IMR-90 (cell line): ENCODE measurements at regions not wholly inside any gene's neighbourhood (a gene's known extent, or its start where the extent isn't known, plus 50 kb on each side); places are given as distances from the start of the nearest gene placed in this dataset.

Experiments
- ATAC-seq: fragments of 200-7000 bp; cut with Tn5 transposase; 2 replicates; pipeline ENCODE4 v1.9.1; 2020; ENCODE audit warnings: low read depth, mild to moderate bottlenecking, moderate library complexity
- BruUV-seq: library from RNA; stranded (reverse); fragments of 400-500 nt; replicated peaks from 2 replicates; lab custom pipeline; 2021; lab: Mats Ljungman, UMichigan
- CTCF ChIA-PET: fragments of 300-600 bp; formaldehyde crosslinking; extraction: SDS; loops from one replicate; lab custom pipeline; 2021; ENCODE audit warnings: antibody characterized with exemption; lab: Yijun Ruan, JAX
- POLR2A ChIA-PET: fragments of 300-600 bp; sonication (Branson Sonifier 250); formaldehyde crosslinking; loops from one replicate; lab custom pipeline; 2022; ENCODE audit warnings: antibody characterized with exemption; ENCODE audit not compliant: unreplicated experiment; lab: Charles Lee
- DNase-seq: peaks from one replicate; pipeline ENCODE4 v3.0.0; 2013
- H2AFZ ChIP-seq: replicated peaks from 2 replicates; pipeline ENCODE3; 2013; ENCODE audit warnings: low read length, mild to moderate bottlenecking; ENCODE audit not compliant: poor library complexity
- H2AK5ac ChIP-seq: 2 replicates; pipeline ENCODE4 v1.6.1; 2013; ENCODE audit warnings: low read depth, low read length, inconsistent platforms
- H2AK9ac ChIP-seq: replicated peaks from 2 replicates; pipeline ENCODE3; 2013; ENCODE audit warnings: mild to moderate bottlenecking, low read depth, low read length, moderate library complexity; ENCODE audit not compliant: poor library complexity
- H2BK120ac ChIP-seq: 2 replicates; pipeline ENCODE4 v1.6.1; 2013; ENCODE audit warnings: low read depth, low read length, inconsistent platforms
- H2BK15ac ChIP-seq: 3 replicates; pipeline ENCODE4 v1.6.1; 2013; ENCODE audit warnings: low read depth, low read length, inconsistent platforms
- H2BK20ac ChIP-seq: 2 replicates; pipeline ENCODE4 v1.6.1; 2013; ENCODE audit warnings: low read depth, mild to moderate bottlenecking, inconsistent platforms, low read length, moderate library complexity
- H2BK5ac ChIP-seq: 2 replicates; pipeline ENCODE4 v1.6.1; 2013; ENCODE audit warnings: mild to moderate bottlenecking, low read depth, low read length, inconsistent platforms; ENCODE audit not compliant: poor library complexity, severe bottlenecking
- H3K14ac ChIP-seq: replicated peaks from 2 replicates; pipeline ENCODE4 v1.6.1; 2013; ENCODE audit warnings: low read depth, low read length, inconsistent platforms
- H3K18ac ChIP-seq: 2 replicates; pipeline ENCODE4 v1.6.1; 2013; ENCODE audit warnings: low read depth, low read length, control low read depth
- H3K23ac ChIP-seq: 2 replicates; pipeline ENCODE4 v1.6.1; 2013; ENCODE audit warnings: low read depth, low read length, inconsistent platforms
- H3K27ac ChIP-seq: 2 replicates; pipeline ENCODE4 v1.5.1; 2013; ENCODE audit warnings: mild to moderate bottlenecking, control low read depth, low read length; ENCODE audit not compliant: insufficient read depth
- H3K27me3 ChIP-seq: 2 replicates; pipeline ENCODE4 v1.6.1; 2013; ENCODE audit warnings: low read length; ENCODE audit not compliant: control insufficient read depth, insufficient read depth
- H3K36me3 ChIP-seq: 2 replicates; pipeline ENCODE4 v1.6.1; 2013; ENCODE audit warnings: low read length, mixed read lengths; ENCODE audit not compliant: control insufficient read depth, insufficient read depth
- H3K4ac ChIP-seq: 2 replicates; pipeline ENCODE4 v1.6.1; 2013; ENCODE audit warnings: low read depth, low read length, inconsistent platforms
- H3K4me1 ChIP-seq: 2 replicates; pipeline ENCODE4 v1.6.1; 2013; ENCODE audit warnings: low read length, mixed read lengths; ENCODE audit not compliant: control insufficient read depth, insufficient read depth
- H3K4me2 ChIP-seq: 2 replicates; pipeline ENCODE4 v1.6.1; 2013; ENCODE audit warnings: low read depth, mild to moderate bottlenecking, control low read depth, low read length, moderate library complexity
- H3K4me3 ChIP-seq: 2 replicates; pipeline ENCODE4 v1.5.1; 2013; ENCODE audit warnings: low read depth, mild to moderate bottlenecking, control low read depth, low read length, moderate library complexity; ENCODE audit not compliant: insufficient read depth
- H3K56ac ChIP-seq: 2 replicates; pipeline ENCODE4 v1.6.1; 2013; ENCODE audit warnings: low read length, inconsistent platforms; ENCODE audit not compliant: insufficient read depth; ENCODE audit errors: extremely low read depth
- H3K79me1 ChIP-seq, 2 experiments: 2 replicates each; pipeline ENCODE4 v1.6.1; 2013; ENCODE audit warnings: low read length in 2 of 2, inconsistent platforms in 1 of 2, low read depth in 1 of 2
- H3K9ac ChIP-seq: 2 replicates; pipeline ENCODE4 v1.6.1; 2013; ENCODE audit warnings: low read depth, low read length, control low read depth
- H3K9me1 ChIP-seq: 2 replicates; pipeline ENCODE4 v1.6.1; 2013; ENCODE audit warnings: low read length, inconsistent platforms; ENCODE audit not compliant: insufficient read depth
- H3K9me3 ChIP-seq: 2 replicates; pipeline ENCODE4 v1.6.1; 2013; ENCODE audit warnings: low read length; ENCODE audit not compliant: control insufficient read depth, insufficient read depth
- H4K20me1 ChIP-seq: 2 replicates; pipeline ENCODE4 v1.6.1; 2013; ENCODE audit warnings: low read length, inconsistent platforms; ENCODE audit not compliant: insufficient read depth
- H4K5ac ChIP-seq: 2 replicates; pipeline ENCODE4 v1.6.1; 2013; ENCODE audit warnings: mild to moderate bottlenecking, low read depth, low read length, control low read depth
- H4K8ac ChIP-seq, 2 experiments: 2 replicates each; pipeline ENCODE4 v1.6.1; 2013; ENCODE audit warnings: low read depth in 2 of 2, low read length in 2 of 2, control low read depth in 1 of 2, inconsistent platforms in 1 of 2
- H4K91ac ChIP-seq: 2 replicates; pipeline ENCODE4 v1.6.1; 2013; ENCODE audit warnings: low read depth, low read length, inconsistent platforms; ENCODE audit not compliant: insufficient read depth
- BHLHE40 ChIP-seq: fragments of 150-350 bp; IDR thresholded peaks from 2 replicates; pipeline ENCODE4 v1.6.1; 2016; ENCODE audit warnings: mild to moderate bottlenecking, low read depth, low read length
- CEBPB ChIP-seq: IDR thresholded peaks from 2 replicates; pipeline ENCODE4 v1.6.1; 2012; ENCODE audit warnings: low read depth, low read length, improper control_type of control experiment
- CHD1 ChIP-seq: IDR thresholded peaks from 2 replicates; pipeline ENCODE4 v1.6.1; 2012; ENCODE audit warnings: low read depth, low read length, improper control_type of control experiment
- CTCF ChIP-seq: conservative IDR thresholded peaks from 2 replicates; pipeline ENCODE4 v1.5.1; 2012; ENCODE audit warnings: mild to moderate bottlenecking, low read depth, low read length, improper control_type of control experiment
- ELK1 ChIP-seq: fragments of 150-350 bp; IDR thresholded peaks from 2 replicates; pipeline ENCODE4 v1.6.1; 2016; ENCODE audit warnings: low read depth, mild to moderate bottlenecking, low read length, moderate library complexity, borderline replicate concordance
- FOS ChIP-seq: fragments of 150-350 bp; IDR thresholded peaks from 2 replicates; pipeline ENCODE4 v1.6.1; 2016; ENCODE audit warnings: low read depth, low read length
- MAFK ChIP-seq: IDR thresholded peaks from 2 replicates; pipeline ENCODE4 v1.6.1; 2012; ENCODE audit warnings: low read depth, low read length, improper control_type of control experiment
- MAZ ChIP-seq: IDR thresholded peaks from 2 replicates; pipeline ENCODE4 v1.6.1; 2012; ENCODE audit warnings: low read depth, mild to moderate bottlenecking, low read length, improper control_type of control experiment, moderate library complexity, borderline replicate concordance
- MXI1 ChIP-seq: IDR thresholded peaks from 2 replicates; pipeline ENCODE4 v1.6.1; 2012; ENCODE audit warnings: low read depth, mild to moderate bottlenecking, low read length, moderate library complexity, borderline replicate concordance
- NFE2L2 ChIP-seq: fragments of 150-350 bp; IDR thresholded peaks from 2 replicates; pipeline ENCODE4 v1.6.1; 2016; ENCODE audit warnings: low read depth, mild to moderate bottlenecking, low read length
- POLR2A ChIP-seq: IDR thresholded peaks from 2 replicates; pipeline ENCODE4 v1.6.1; 2012; ENCODE audit warnings: mild to moderate bottlenecking, low read depth, low read length
- RAD21 ChIP-seq: IDR thresholded peaks from 2 replicates; pipeline ENCODE4 v1.6.1; 2012; ENCODE audit warnings: low read length, improper control_type of control experiment
- RCOR1 ChIP-seq: IDR thresholded peaks from 2 replicates; pipeline ENCODE4 v1.6.1; 2012; ENCODE audit warnings: mild to moderate bottlenecking, low read length, improper control_type of control experiment; ENCODE audit not compliant: insufficient replicate concordance
- RFX5 ChIP-seq: IDR thresholded peaks from 2 replicates; pipeline ENCODE4 v1.8.0; 2012; ENCODE audit warnings: low read depth, mild to moderate bottlenecking, low read length, moderate library complexity
- SMC3 ChIP-seq: fragments of 150-350 bp; IDR thresholded peaks from 2 replicates; pipeline ENCODE4 v1.6.1; 2016; ENCODE audit warnings: low read depth, mild to moderate bottlenecking, antibody characterized with exemption, low read length, moderate library complexity
- USF2 ChIP-seq: fragments of 150-350 bp; IDR thresholded peaks from 2 replicates; pipeline ENCODE4 v1.6.1; 2017; ENCODE audit warnings: mild to moderate bottlenecking, antibody characterized with exemption, low read length, low read depth
- WGBS, 2 experiments: methylation state at CpG; one replicate each; pipeline versions ENCODE4 v1.1.5 to v1.1.7; 2013; ENCODE audit warnings: missing lambda C conversion rate in 2 of 2; ENCODE audit not compliant: insufficient read length in 1 of 2; ENCODE audit errors: extremely low coverage in 2 of 2; 5-methylcytosine and 5-hydroxymethylcytosine counted together
- dilution Hi-C: fragments of 300-500 bp; cut with HindIII; formaldehyde crosslinking; loops from one replicate; pipeline ENCODE4 v1.14.3; 2018; ENCODE audit warnings: low sequenced_read_pairs; ENCODE audit not compliant: unreplicated experiment
- in situ Hi-C: fragments of 300-500 bp; cut with MboI; formaldehyde crosslinking; loops from 3 replicates; pipeline ENCODE4 v1.14.3; 2019; ENCODE audit warnings: low sequenced_read_pairs, inconsistent platforms, mixed read lengths
- intact Hi-C: fragments of 100-400 bp; cut with micrococcal nuclease; formaldehyde crosslinking; loops from 2 replicates; pipeline ENCODE4 v1.10.0; 2022

GRCh38 chr17:31631766-31632165 lies 227.3 kb downstream of the COPRS start:
- H2AK9ac ChIP-seq, result no peak overlapping the region
- peaks cover 5% of the 10 kb centered on the region for H3K9me3 ChIP-seq
- no peak overlapping the region for H3K9ac ChIP-seq
- no peaks in the 10 kb centered on the region for H4K20me1 ChIP-seq
- dilution Hi-C loops, result no loop called here
- peak overlapping the region; percentile 80 for H2BK5ac ChIP-seq
- peaks cover 8% of the 10 kb centered on the region for H3K4me1 ChIP-seq
- no peak overlapping the region for H3K4me3 ChIP-seq
- no peaks in the 10 kb centered on the region for H3K36me3 ChIP-seq
- no peak overlapping the region for H2AFZ ChIP-seq
- H4K5ac ChIP-seq, result peak overlapping the region; percentile 67; the same call in 1 of the 2 replicates
- DNase-seq, result no peak
- BruUV-seq, result no TSS peak
- no peak overlapping the region for H3K4me2 ChIP-seq
- no peak overlapping the region for H3K23ac ChIP-seq
- H4K8ac ChIP-seq, result peak overlapping the region in 1 of 2 experiments; percentile 65; a peak in 2 of 4 replicates
- WGBS, 2 experiments, result no CpG with 5 or more reads among the region's 3 CpGs
- peak overlapping the region; percentile 55 for H2BK120ac ChIP-seq
- H3K4ac ChIP-seq, result peak overlapping the region; percentile 53; the same call in 1 of the 2 replicates
- H4K91ac ChIP-seq, result peak overlapping the region; percentile 5; the same call in 1 of the 2 replicates
- H3K9me1 ChIP-seq, result 0 out of 2 replicates have a peak, but pooled peaks cover 3% of the 10 kb centered on the region
- H3K18ac ChIP-seq, result peak overlapping the region; percentile 48; the same call in 1 of the 2 replicates
- no peaks in the 10 kb centered on the region for H3K27me3 ChIP-seq
- ChIA-PET CTCF (no interaction called here), POLR2A (no interaction called here)
- peak overlapping the region; percentile 39; the same call in 1 of the 3 replicates for H2BK15ac ChIP-seq
- H3K56ac ChIP-seq, result no peak overlapping the region
- H2BK20ac ChIP-seq, result peak overlapping the region; percentile 27
- in situ Hi-C loops, result no loop called here
- peak overlapping the region; percentile 62; the same call in 1 of the 2 replicates for H2AK5ac ChIP-seq
- intact Hi-C loops, result no loop called here
- H3K27ac ChIP-seq, result no peak overlapping the region
- TF ChIP-seq CEBPB, result no peak
- TF ChIP-seq RCOR1, result no peak
- no peak for TF ChIP-seq POLR2A
- no peak for TF ChIP-seq RAD21
- TF ChIP-seq SMC3, result no peak
- no peak for TF ChIP-seq MAFK
- TF ChIP-seq BHLHE40, result no peak
- no peak for TF ChIP-seq RFX5
- TF ChIP-seq CTCF, result no peak
- no peak for TF ChIP-seq MXI1
- no peak for TF ChIP-seq ELK1
- TF ChIP-seq MAZ, result no peak
- no peak for TF ChIP-seq NFE2L2
- no peak for TF ChIP-seq FOS
- TF ChIP-seq CHD1, result no peak
- no peak for TF ChIP-seq USF2
- H3K14ac ChIP-seq, result peak overlapping the region; percentile 53; the same call in 1 of the 2 replicates
- no peak for ATAC-seq
- 0 out of 4 replicates have a peak, but pooled peaks cover 0 to 4% of the 10 kb centered on the region in 2 experiments for H3K79me1 ChIP-seq
